ENCODE measurements at regions not wholly inside any gene's neighbourhood (a gene's known extent, or its start where the extent isn't known, plus 50 kb on each side); places are given as distances from the start of the nearest gene placed in this dataset.

GRCh38 chr1:219420913-219421312, 192.0 kb downstream of the ZC3H11B start:
- TF ChIP-seq CTCF (conservative IDR thresholded peaks at IDR 0.05): no peak
- no peak for TF ChIP-seq EZH2 (IDR thresholded peaks at IDR 0.05; ENCODE audit: low read depth)
